ENCODE measurements at regions not wholly inside any gene's neighbourhood (a gene's known extent, or its start where the extent isn't known, plus 50 kb on each side); places are given as distances from the start of the nearest gene placed in this dataset.
"Not testable (repeated sequence)": the region's sequence is repeated elsewhere in the genome, so short reads cannot be mapped to it uniquely, and the experiment has no call there.

DNA sequence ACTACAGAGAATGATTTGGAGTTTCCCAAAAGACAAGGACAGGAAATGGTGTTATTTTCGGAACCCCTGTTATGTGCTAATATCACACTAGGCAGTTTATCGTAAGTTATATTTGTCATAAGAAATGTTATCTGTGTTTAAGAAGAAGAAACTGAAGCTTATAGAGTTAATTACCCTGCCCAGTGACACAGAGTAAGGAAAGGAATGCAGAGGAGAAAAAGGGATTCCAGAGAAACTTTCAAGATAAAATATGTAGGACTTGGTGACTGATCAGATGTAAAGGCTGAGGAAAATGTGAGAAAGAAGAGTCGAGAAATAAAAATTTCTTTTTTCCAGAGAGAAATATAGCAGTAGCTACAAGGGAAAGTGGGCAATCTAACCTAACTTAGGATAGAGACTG is 63.5 kb upstream of the ZNF746 start:
- no peak for DNase-seq

DNA sequence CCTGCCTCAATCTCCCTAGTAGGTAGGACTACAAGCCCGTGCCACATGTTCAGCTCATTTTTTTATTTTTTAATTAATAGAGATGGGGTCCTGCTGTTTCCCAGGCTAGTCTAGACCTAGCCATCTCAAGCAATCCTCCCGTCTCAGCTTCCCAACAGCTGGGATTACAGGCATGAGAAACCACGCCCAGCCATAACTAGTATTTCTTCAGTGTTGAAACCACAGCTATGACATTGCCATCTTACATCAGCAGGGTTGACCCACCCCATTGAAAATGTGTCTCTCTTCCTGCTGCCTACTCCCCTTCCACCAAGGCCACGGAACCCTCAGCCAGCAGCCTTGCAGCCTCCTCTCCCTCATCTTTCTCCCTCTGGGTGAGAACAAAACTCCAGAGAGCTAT is 62.1 kb upstream of the ZNF746 start:
- DNase-seq, result no peak

DNA sequence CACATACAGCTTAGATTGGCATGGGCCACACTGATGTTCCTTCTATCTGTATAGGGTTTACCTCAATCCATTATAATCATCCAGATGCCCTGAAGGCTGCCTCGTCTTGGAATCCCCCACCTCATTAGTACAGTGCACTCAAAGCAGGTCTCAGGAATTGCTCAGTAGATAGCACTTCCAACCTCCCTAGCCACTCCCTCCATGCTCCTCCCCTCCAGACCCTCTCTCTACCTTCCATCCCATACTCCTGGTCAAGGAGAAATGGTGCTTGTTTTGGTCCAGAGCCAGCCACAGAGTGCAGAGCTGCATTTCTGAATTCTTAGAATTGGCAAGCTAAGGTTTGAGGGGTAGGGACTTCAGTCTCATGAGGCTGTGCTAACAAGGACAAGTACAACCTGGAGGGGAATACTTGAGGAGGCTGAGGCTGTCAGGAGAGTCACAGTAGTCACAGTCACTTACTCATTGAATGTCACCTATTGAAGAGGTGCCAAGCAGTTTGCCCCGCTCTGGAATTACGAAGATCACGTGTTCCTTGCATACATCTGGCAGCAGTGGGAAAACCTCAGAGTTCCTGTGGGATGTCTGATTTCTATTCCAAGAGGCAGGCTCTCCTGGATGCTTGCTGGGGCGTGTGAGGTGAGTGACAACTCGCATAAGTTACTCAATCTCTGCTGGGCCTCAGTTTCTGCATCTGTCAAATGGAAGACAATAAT is 60.7 kb upstream of the ZNF746 start:
- no peak for DNase-seq

DNA sequence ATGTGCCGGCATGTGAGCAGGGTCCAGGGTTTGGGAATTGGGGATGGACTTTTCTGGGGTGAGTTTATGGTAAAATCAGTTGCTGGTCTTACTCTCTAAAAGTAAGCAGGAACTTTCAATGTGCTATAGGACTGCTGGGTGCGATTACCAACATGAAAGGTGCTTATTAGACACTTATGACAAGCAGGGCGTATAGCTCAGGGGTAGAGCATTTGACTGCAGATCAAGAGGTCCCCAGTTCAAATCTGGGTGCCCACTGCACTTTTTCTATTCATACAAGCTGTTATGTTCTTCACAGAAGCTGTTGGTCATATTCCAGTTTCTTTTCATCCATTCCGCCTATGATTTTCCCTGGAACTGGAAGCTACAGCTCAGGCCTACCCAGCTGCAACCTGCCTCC is 58.9 kb upstream of the ZNF746 start:
- DNase-seq, result not testable (repeated sequence)

DNA sequence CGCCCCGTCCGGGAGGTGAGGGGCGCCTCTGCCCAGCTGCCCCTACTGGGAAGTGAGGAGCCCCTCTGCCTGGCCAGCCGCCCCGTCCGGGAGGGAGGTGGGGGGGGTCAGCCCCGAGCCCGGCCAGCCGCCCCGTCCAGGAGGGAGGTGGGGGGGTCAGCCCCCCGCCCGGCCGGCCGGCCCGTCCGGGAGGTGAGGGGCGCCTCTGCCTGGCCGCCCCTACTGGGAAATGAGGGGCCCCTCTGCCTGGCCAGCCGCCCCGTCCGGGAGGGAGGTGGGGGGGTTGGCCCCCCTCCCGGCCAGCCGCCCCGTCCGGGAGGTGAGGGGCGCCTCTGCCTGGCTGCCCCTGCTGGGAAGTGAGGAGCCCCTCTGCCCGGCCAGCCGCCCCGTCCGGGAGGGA is 57.2 kb upstream of the ZNF746 start:
- DNase-seq, result not testable (repeated sequence)

DNA sequence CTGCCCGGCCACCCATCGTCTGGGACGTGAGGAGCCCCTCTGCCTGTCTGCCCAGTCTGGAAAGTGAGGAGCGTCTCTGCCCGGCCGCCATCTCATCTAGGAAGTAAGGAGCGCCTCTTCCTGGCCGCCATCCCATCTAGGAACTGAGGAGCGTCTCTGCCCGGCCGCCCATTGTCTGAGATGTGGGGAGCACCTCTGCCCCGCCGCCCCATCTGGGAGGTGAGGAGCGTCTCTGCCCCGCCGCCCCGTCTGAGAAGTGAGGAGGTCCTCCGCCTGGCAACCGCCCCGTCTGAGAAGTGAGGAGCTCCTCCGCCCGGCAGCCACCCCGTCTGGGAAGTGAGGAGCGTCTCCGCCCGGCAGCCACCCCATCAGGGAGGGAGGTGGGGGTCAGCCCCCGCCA is 56.4 kb upstream of the ZNF746 start:
- DNase-seq, result not testable (repeated sequence)

DNA sequence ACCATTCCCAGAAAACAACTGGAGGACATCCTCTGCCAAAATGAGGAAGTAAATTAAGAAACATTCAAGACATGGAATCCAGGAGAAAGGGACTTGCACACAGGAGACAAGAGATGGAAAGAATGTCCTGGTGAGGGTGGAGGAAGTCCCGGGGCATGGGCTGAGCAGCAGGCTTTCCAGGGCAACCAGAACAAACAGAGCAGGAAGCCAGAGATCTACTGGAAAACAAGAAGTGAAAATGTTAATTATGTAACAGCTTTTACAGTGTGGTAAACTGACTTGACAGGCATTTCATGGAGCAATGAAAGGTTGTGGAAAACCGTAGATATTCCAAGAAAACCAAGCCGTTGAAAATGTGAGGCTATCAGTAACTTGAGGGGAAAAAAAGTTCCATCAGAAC is 55.2 kb upstream of the ZNF746 start:
- no peak for DNase-seq

All from NCI-H2081 treated with DMSO at 0.1 percent for 48 hours (cell line).